Large intestine (tissue), 3 donors: ENCODE measurements at regions not wholly inside any gene's neighbourhood (a gene's known extent, or its start where the extent isn't known, plus 50 kb on each side); places are given as distances from the start of the nearest gene placed in this dataset.

ENCODE experiments used
- DNase-seq, 2 donors: peaks; one replicate each; pipeline versions ENCODE4 v3.0.0 to v3.0.0-alpha.2; 2013
- H3K27ac ChIP-seq: one replicate; pipeline ENCODE4 v1.5.1; 2013; ENCODE audit warnings: low read length
- H3K27me3 ChIP-seq: 2 replicates; pipeline ENCODE4 v1.6.1; 2013; ENCODE audit warnings: low read length; ENCODE audit not compliant: control insufficient read depth, insufficient read depth
- H3K36me3 ChIP-seq: 2 replicates; pipeline ENCODE4 v1.6.1; 2013; ENCODE audit warnings: low read length; ENCODE audit not compliant: control insufficient read depth, insufficient read depth
- H3K4me1 ChIP-seq: one replicate; pipeline ENCODE4 v1.6.1; 2013; ENCODE audit warnings: low read length; ENCODE audit not compliant: control insufficient read depth, insufficient read depth
- H3K4me3 ChIP-seq: one replicate; pipeline ENCODE4 v1.5.1; 2013; ENCODE audit warnings: low read length
- H3K9me3 ChIP-seq: one replicate; pipeline ENCODE4 v1.6.1; 2013; ENCODE audit warnings: mild to moderate bottlenecking, low read depth, low read length, moderate library complexity; ENCODE audit not compliant: control insufficient read depth
- WGBS: methylation state at CpG from one replicate; pipeline ENCODE4 v1.1.5; 2013; ENCODE audit warnings: low lambda C conversion rate; ENCODE audit not compliant: insufficient coverage; 5-methylcytosine and 5-hydroxymethylcytosine counted together

DNA sequence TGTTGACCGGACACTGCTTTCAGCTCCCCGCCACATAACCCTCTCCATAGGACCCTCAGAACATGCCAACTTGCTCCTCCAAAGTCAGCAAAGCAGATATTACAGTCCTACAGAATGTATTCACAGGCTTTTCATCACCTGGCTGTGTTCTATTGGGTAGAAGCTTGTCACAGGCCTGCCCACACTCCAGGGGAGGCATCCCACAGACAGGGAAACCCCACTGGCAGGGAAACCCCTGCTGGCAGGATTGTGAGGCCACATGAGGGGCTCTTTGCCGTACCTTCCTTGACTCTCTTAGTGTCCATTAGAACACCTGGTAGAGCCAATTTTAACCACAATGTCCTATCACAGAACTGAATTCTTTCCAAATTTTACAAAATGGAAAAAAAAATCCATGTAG lies 344.2 kb upstream of the MGMT start:
- no peak for DNase-seq
- H3K27ac ChIP-seq = no peak overlapping the region
- no peaks in the 10 kb centered on the region for H3K27me3 ChIP-seq
- H3K4me1 ChIP-seq = no peaks in the 10 kb centered on the region
- H3K9me3 ChIP-seq = no peaks in the 10 kb centered on the region
- no peak overlapping the region for H3K4me3 ChIP-seq
- WGBS = no CpG with 5 or more reads among the region's 3 CpGs
- H3K36me3 ChIP-seq = no peaks in the 10 kb centered on the region

DNA sequence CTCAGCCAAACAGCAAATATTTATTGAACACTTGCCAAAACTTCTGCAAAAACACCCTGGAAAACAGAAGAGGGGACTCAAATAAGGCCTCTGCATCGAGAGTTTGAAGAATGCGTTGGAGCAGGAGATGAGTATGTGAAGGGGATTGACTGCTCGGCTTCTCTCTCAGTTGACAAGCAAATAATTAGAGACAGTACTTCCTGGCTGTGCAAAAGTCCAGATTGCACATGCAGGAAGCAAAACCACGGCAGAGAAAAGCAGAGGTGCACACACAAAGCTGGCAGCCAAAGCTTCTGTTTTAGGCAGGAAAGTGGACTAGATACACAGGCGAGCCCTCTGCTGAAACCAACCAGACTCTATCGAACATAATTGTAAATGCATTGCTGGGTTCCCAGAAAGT lies 343.6 kb upstream of the MGMT start:
- Histone ChIP-seq H3K36me3 (no peaks in the 10 kb centered on the region), H3K4me1 (no peaks in the 10 kb centered on the region), H3K4me3 (no peak overlapping the region), H3K27ac (no peak overlapping the region), H3K9me3 (no peaks in the 10 kb centered on the region), H3K27me3 (no peaks in the 10 kb centered on the region)
- 28% methylated on average over 3 of the region's 6 CpGs for WGBS
- DNase-seq = no peak

GRCh38 chr10:129126982-129127381 lies 340.1 kb upstream of the MGMT start:
- H3K27ac ChIP-seq = no peak overlapping the region
- H3K9me3 ChIP-seq = no peaks in the 10 kb centered on the region
- DNase-seq = no peak
- WGBS = 75% methylated on average over 4 of the region's 4 CpGs
- H3K4me3 ChIP-seq = no peak overlapping the region
- no peaks in the 10 kb centered on the region for H3K36me3 ChIP-seq
- H3K4me1 ChIP-seq = no peaks in the 10 kb centered on the region
- no peaks in the 10 kb centered on the region for H3K27me3 ChIP-seq

- DNase-seq = no peak
- WGBS = 45% methylated on average over 4 of the region's 12 CpGs
Observed at GRCh38 chr10:129131457-129132132, 335.4 kb upstream of the MGMT start.

DNA sequence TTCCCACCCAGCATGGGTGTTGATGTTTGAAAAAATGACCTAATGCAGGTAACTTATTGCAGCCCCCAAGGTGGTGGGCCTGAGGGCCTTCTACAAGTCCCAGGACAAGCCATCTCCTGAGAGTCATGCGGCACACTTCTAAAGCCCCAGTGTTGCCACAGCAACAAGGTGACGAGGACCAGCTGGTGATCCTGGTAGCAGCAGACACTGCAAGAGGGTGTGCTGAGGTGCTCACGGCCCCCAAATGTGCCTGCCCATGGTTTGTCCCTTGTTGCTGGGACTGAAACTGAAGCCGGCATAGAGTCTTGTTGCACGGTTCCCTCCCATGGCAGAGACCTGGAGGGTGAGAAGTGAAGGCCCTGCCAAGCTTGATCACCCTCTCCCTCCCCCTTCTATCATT lies 333.2 kb upstream of the MGMT start:
- DNase-seq = no peak
- no peaks in the 10 kb centered on the region for H3K4me1 ChIP-seq
- H3K36me3 ChIP-seq = no peaks in the 10 kb centered on the region
- H3K4me3 ChIP-seq = no peak overlapping the region
- no peaks in the 10 kb centered on the region for H3K9me3 ChIP-seq
- no peak overlapping the region for H3K27ac ChIP-seq
- WGBS = no CpG with 5 or more reads among the region's 5 CpGs
- H3K27me3 ChIP-seq = peaks cover 6% of the 10 kb centered on the region

More at GRCh38 chr10:129131457-129132132, 335.4 kb upstream of the MGMT start:
- Histone ChIP-seq H3K4me3 (no peak overlapping the region), H3K36me3 (no peaks in the 10 kb centered on the region), H3K4me1 (no peaks in the 10 kb centered on the region), H3K9me3 (no peaks in the 10 kb centered on the region), H3K27me3 (peaks cover 4% of the 10 kb centered on the region), H3K27ac (no peak overlapping the region)

DNA sequence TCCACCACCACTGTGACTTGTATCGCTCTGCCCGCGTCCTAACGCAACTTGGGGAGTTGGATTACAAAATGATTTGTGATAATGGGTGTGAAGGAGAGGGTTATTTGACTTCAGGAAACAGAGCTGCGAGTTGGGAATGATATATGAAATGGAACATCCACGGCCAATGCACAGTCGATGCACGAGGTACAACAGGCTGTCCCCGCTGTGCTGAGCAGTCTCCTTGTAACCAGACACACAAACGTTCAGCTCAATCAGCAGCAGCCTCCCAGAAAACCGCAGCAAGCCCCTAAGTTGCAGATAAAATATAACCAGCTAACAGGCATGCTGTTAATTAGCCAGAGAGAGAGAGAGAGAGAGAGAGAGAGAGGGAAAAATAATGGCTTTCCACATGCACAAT lies 332.7 kb upstream of the MGMT start:
- Histone ChIP-seq H3K27ac (no peak overlapping the region), H3K27me3 (peaks cover 6% of the 10 kb centered on the region), H3K9me3 (no peaks in the 10 kb centered on the region), H3K4me1 (no peaks in the 10 kb centered on the region), H3K4me3 (no peak overlapping the region), H3K36me3 (no peaks in the 10 kb centered on the region)
- WGBS = no CpG with 5 or more reads among the region's 11 CpGs
- DNase-seq = no peak

- WGBS = 80% methylated on average over 1 of the region's 5 CpGs
- Histone ChIP-seq H3K36me3 (no peaks in the 10 kb centered on the region), H3K4me1 (no peaks in the 10 kb centered on the region), H3K27me3 (peaks cover 6% of the 10 kb centered on the region), H3K4me3 (no peak overlapping the region), H3K27ac (no peak overlapping the region), H3K9me3 (no peaks in the 10 kb centered on the region)
- DNase-seq = no peak
Observed at GRCh38 chr10:129135624-129136023, 331.4 kb upstream of the MGMT start.

- DNase-seq = no peak
- Histone ChIP-seq H3K4me3 (no peak overlapping the region), H3K36me3 (no peaks in the 10 kb centered on the region), H3K27me3 (peaks cover 6% of the 10 kb centered on the region), H3K4me1 (no peaks in the 10 kb centered on the region), H3K9me3 (no peaks in the 10 kb centered on the region), H3K27ac (no peak overlapping the region)
- WGBS = no CpG with 5 or more reads among the region's 9 CpGs
Observed at GRCh38 chr10:129136074-129136473, 331.0 kb upstream of the MGMT start.

GRCh38 chr10:129136951-129137350 lies 330.1 kb upstream of the MGMT start:
- Histone ChIP-seq H3K4me3 (no peak overlapping the region), H3K36me3 (no peaks in the 10 kb centered on the region), H3K4me1 (no peaks in the 10 kb centered on the region), H3K27me3 (peaks cover 6% of the 10 kb centered on the region), H3K27ac (no peak overlapping the region), H3K9me3 (no peaks in the 10 kb centered on the region)
- no peak for DNase-seq
- WGBS = 92% methylated on average over 6 of the region's 19 CpGs

DNA sequence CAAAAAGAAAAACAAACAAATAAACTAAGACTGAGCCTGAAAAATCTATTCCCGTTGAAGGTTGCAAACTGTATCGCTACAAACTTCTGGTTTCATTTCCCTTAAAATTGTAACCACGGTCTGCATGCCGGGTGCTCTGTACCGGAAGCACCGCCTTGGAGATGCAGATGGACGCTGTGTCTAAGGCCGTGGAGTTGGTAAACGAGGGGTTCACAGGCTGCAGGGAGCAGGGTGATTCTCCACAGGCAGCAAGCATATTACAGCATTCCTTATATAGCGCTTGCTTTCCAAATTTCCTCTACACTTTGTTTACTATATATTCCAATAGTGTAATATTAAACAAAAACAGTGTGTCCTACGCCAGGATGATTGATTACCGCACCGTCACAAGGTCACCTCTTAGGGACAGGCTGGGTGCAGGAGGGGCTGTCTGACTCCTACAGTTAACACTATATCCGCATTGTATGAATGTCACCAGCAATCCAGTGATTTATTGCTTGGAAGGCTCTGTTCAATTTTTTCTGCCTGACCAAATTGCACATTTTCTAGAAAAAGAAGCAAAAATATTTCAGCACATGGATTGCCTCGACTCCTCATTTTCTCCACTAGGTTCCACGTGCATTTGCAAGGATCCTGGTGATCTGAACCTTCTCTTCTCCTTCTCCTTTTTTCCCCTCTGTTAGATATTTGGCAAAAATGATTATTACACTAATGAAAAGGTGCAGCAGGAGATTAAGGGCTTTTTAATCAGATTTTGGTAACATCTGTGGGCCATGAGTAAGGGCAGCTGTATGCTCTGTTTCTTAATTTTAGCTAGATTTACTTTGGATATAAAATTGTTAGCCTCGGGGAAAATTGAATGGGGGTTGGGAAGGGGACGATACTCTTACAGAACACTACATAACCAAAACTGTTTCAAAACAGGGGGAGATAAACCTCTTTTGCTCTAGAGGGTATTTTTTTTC lies 325.8 kb upstream of the MGMT start:
- H3K4me1 ChIP-seq = no peaks in the 10 kb centered on the region
- no peaks in the 10 kb centered on the region for H3K9me3 ChIP-seq
- no peak overlapping the region for H3K27ac ChIP-seq
- peaks cover 4% of the 10 kb centered on the region for H3K27me3 ChIP-seq
- WGBS = 83% methylated on average over 4 of the region's 18 CpGs
- no peak for DNase-seq
- no peak overlapping the region for H3K4me3 ChIP-seq
- H3K36me3 ChIP-seq = no peaks in the 10 kb centered on the region
